H9 (cell line): ENCODE measurements at regions not wholly inside any gene's neighbourhood (a gene's known extent, or its start where the extent isn't known, plus 50 kb on each side); places are given as distances from the start of the nearest gene placed in this dataset.

Experiments
- DNase-seq: peaks from one replicate; pipeline ENCODE4 v3.0.0-alpha.2; 2017
- H2AFZ ChIP-seq: one replicate; pipeline ENCODE4 v1.6.1; 2013; ENCODE audit warnings: mild to moderate bottlenecking, low read length, control low read depth, moderate library complexity
- H2AK5ac ChIP-seq: 2 replicates; pipeline ENCODE4 v1.6.1; 2013; ENCODE audit warnings: low read length, control low read depth, mixed read lengths; ENCODE audit not compliant: insufficient read length
- H2BK120ac ChIP-seq: one replicate; pipeline ENCODE4 v1.6.1; 2013; ENCODE audit warnings: low read depth, mild to moderate bottlenecking, low read length, control low read depth, inconsistent platforms; ENCODE audit not compliant: poor library complexity, severe bottlenecking
- H2BK12ac ChIP-seq: 2 replicates; pipeline ENCODE4 v1.6.1; 2013; ENCODE audit warnings: low read length, control low read depth, mixed read lengths, low read depth; ENCODE audit not compliant: insufficient read length
- H2BK15ac ChIP-seq: 2 replicates; pipeline ENCODE4 v1.6.1; 2013; ENCODE audit warnings: low read depth, low read length, control low read depth
- H2BK20ac ChIP-seq: one replicate; pipeline ENCODE4 v1.6.1; 2013; ENCODE audit warnings: low read depth, mild to moderate bottlenecking, low read length, control low read depth, inconsistent platforms; ENCODE audit not compliant: poor library complexity, severe bottlenecking
- H2BK5ac ChIP-seq: 2 replicates; pipeline ENCODE4 v1.6.1; 2013; ENCODE audit warnings: low read length, control low read depth, mixed read lengths; ENCODE audit not compliant: insufficient read length
- H3K14ac ChIP-seq: 2 replicates; pipeline ENCODE4 v1.6.1; 2013; ENCODE audit warnings: low read length, control low read depth; ENCODE audit not compliant: insufficient read depth
- H3K18ac ChIP-seq: 2 replicates; pipeline ENCODE4 v1.6.1; 2013; ENCODE audit warnings: low read depth, mild to moderate bottlenecking, mixed read lengths, low read length, control low read depth; ENCODE audit not compliant: insufficient read length
- H3K23ac ChIP-seq: 2 replicates; pipeline ENCODE4 v1.6.1; 2013; ENCODE audit warnings: low read length, control low read depth, mixed read lengths, low read depth; ENCODE audit not compliant: insufficient read length
- H3K23me2 ChIP-seq: 2 replicates; pipeline ENCODE4 v1.6.1; 2013; ENCODE audit warnings: low read depth, mild to moderate bottlenecking, mixed read lengths, low read length, control low read depth; ENCODE audit not compliant: insufficient read length, poor library complexity, severe bottlenecking
- H3K27ac ChIP-seq: 2 replicates; pipeline ENCODE4 v1.5.1; 2013; ENCODE audit warnings: low read length, control low read depth, mixed read lengths, low read depth; ENCODE audit not compliant: insufficient read length
- H3K27me3 ChIP-seq: 2 replicates; pipeline ENCODE4 v1.6.1; 2013; ENCODE audit warnings: low read length, control low read depth, inconsistent platforms; ENCODE audit not compliant: insufficient read depth
- H3K4ac ChIP-seq: 2 replicates; pipeline ENCODE4 v1.6.1; 2013; ENCODE audit warnings: low read depth, mild to moderate bottlenecking, control low read depth, inconsistent platforms, low read length, moderate library complexity
- H3K4me1 ChIP-seq: 2 replicates; pipeline ENCODE4 v1.6.1; 2013; ENCODE audit warnings: low read length, control low read depth, inconsistent platforms; ENCODE audit not compliant: insufficient read depth
- H3K4me2 ChIP-seq: 2 replicates; pipeline ENCODE4 v1.6.1; 2013; ENCODE audit warnings: low read length, control low read depth, mixed read lengths; ENCODE audit not compliant: insufficient read length, insufficient read depth
- H3K56ac ChIP-seq: 2 replicates; pipeline ENCODE4 v1.6.1; 2013; ENCODE audit warnings: low read depth, mild to moderate bottlenecking, mixed read lengths, low read length, control low read depth; ENCODE audit not compliant: insufficient read length
- H3K79me1 ChIP-seq: 2 replicates; pipeline ENCODE4 v1.6.1; 2013; ENCODE audit warnings: low read depth, mild to moderate bottlenecking, moderate library complexity, low read length, control low read depth, inconsistent platforms; ENCODE audit not compliant: insufficient read depth, poor library complexity, severe bottlenecking
- H3K79me2 ChIP-seq: 2 replicates; pipeline ENCODE4 v1.6.1; 2013; ENCODE audit warnings: low read length, control low read depth, inconsistent platforms; ENCODE audit not compliant: insufficient read depth
- H3K9ac ChIP-seq: 2 replicates; pipeline ENCODE4 v1.6.1; 2013; ENCODE audit warnings: low read length, control low read depth, mixed read lengths; ENCODE audit not compliant: insufficient read length; ENCODE audit errors: extremely low read depth
- H3K9me3 ChIP-seq: one replicate; pipeline ENCODE4 v1.6.1; 2013; ENCODE audit warnings: low read depth, low read length, inconsistent platforms; ENCODE audit not compliant: control insufficient read depth
- H3T11ph ChIP-seq: one replicate; pipeline ENCODE4 v1.6.1; 2013; ENCODE audit warnings: mild to moderate bottlenecking, low read length, control low read depth, inconsistent platforms
- H4K20me1 ChIP-seq: one replicate; pipeline ENCODE4 v1.6.1; 2013; ENCODE audit not compliant: control insufficient read depth, insufficient read length, insufficient read depth
- H4K5ac ChIP-seq: 2 replicates; pipeline ENCODE4 v1.6.1; 2013; ENCODE audit warnings: low read depth, mild to moderate bottlenecking, mixed read lengths, low read length, control low read depth; ENCODE audit not compliant: insufficient read length
- H4K8ac ChIP-seq: replicated peaks from 2 replicates; pipeline ENCODE4 v1.6.1; 2013; ENCODE audit warnings: low read length, control low read depth, mixed read lengths, low read depth; ENCODE audit not compliant: insufficient read length
- H4K91ac ChIP-seq: 2 replicates; pipeline ENCODE4 v1.6.1; 2013; ENCODE audit warnings: low read depth, mild to moderate bottlenecking, moderate library complexity, mixed read lengths, low read length, control low read depth; ENCODE audit not compliant: insufficient read length
- H3K27ac Mint-ChIP-seq, 3 experiments: 2 replicates in 2 of 3; 3 replicates in 1 of 3; pipeline ENCODE4 v1.8.0; 2020 to 2021; ENCODE audit warnings: mixed read lengths in 3 of 3, mild to moderate bottlenecking in 1 of 3, moderate library complexity in 1 of 3
- H3K27me3 Mint-ChIP-seq: 2 replicates; pipeline ENCODE4 v1.8.0; 2021; ENCODE audit warnings: low read depth, mild to moderate bottlenecking, moderate library complexity, mixed read lengths
- H3K36me3 Mint-ChIP-seq, 3 experiments: 2 replicates in 2 of 3; 3 replicates in 1 of 3; pipeline ENCODE4 v1.8.0; 2020 to 2021; ENCODE audit warnings: low read depth in 3 of 3, mixed read lengths in 3 of 3; ENCODE audit not compliant: insufficient read depth in 1 of 3
- H3K4me1 Mint-ChIP-seq, 2 experiments: 2 replicates each; pipeline ENCODE4 v1.8.0; 2020; ENCODE audit warnings: mixed read lengths in 2 of 2
- H3K4me3 Mint-ChIP-seq, 2 experiments: 2 replicates in 1 of 2; 3 replicates in 1 of 2; pipeline ENCODE4 v1.8.0; 2020 to 2021; ENCODE audit warnings: mild to moderate bottlenecking in 2 of 2, mixed read lengths in 2 of 2, moderate library complexity in 1 of 2
- H3K9me3 Mint-ChIP-seq, 2 experiments: 2 replicates in 1 of 2; 3 replicates in 1 of 2; pipeline ENCODE4 v1.8.0; 2020; ENCODE audit warnings: mild to moderate bottlenecking in 2 of 2, mixed read lengths in 2 of 2, moderate library complexity in 1 of 2
- TF ChIP-seq, protein P1 (sequence below): fragments of 200-600 bp; sonication (generic); conservative IDR thresholded peaks from 3 replicates; pipeline ENCODE4 v1.8.0; 2021; ENCODE audit warnings: antibody characterized with exemption, mild to moderate bottlenecking

DNA sequence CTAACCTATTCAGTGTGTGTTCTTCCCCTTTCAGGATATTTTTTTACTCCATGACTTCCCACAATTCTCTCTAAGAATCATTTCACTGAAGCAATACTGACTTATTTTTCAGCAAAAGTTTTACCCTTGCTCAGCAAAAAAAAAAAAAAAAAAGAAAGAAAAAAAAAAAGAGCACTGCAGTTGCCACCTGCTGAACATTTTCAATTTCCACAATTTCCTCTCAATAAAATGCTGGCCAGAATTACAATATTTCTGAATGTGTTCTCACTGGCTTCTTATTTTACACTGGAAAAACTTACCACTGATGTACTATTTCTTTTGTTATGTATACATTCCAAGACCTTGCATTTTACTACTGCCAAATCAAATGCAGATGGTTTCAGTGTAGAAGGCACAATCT, 210.4 kb downstream of the PAPSS1 start:
- Histone ChIP-seq H3K4me1 (peaks cover 5% of the 10 kb centered on the region; the same call in 1 of the 2 replicates), H3K4me2 (no peak overlapping the region), H2BK120ac (no peak overlapping the region), H2BK12ac (no peak overlapping the region), H4K20me1 (no peaks in the 10 kb centered on the region), H3K56ac (no peak overlapping the region), H3K4ac (no peak overlapping the region), H4K5ac (no peak overlapping the region), H2AK5ac (no peak overlapping the region), H3K27ac (no peak overlapping the region), H3K23ac (no peak overlapping the region), H3K79me2 (no peaks in the 10 kb centered on the region), H3K18ac (no peak overlapping the region), H3K14ac (no peak overlapping the region), H4K91ac (no peak overlapping the region), H4K8ac (no peak overlapping the region), H2BK5ac (no peak overlapping the region), H3K23me2 (no peaks in the 10 kb centered on the region), H2AFZ (no peak overlapping the region), H3K27me3 (no peaks in the 10 kb centered on the region), H2BK20ac (no peak overlapping the region), H2BK15ac (no peak overlapping the region), H3K9ac (no peak overlapping the region), H3T11ph (no peak overlapping the region), H3K79me1 (no peaks in the 10 kb centered on the region), H3K9me3 (no peaks in the 10 kb centered on the region)
- Mint-ChIP-seq H3K4me3 (no peak overlapping the region), H3K27me3 (no peaks in the 10 kb centered on the region), H3K4me1 (peaks cover 17 to 18% of the 10 kb centered on the region in 2 experiments), H3K36me3 (peaks cover under 1 to 9% (median under 1%) of the 10 kb centered on the region in 3 experiments; a peak in 4 of 7 replicates), H3K27ac (peak overlapping the region in 1 of 3 experiments; percentile 87; a peak in 1 of 7 replicates), H3K9me3 (peaks cover 1 to 3% of the 10 kb centered on the region in 2 experiments)
- DNase-seq = no peak
- TF ChIP-seq, protein P1, sequence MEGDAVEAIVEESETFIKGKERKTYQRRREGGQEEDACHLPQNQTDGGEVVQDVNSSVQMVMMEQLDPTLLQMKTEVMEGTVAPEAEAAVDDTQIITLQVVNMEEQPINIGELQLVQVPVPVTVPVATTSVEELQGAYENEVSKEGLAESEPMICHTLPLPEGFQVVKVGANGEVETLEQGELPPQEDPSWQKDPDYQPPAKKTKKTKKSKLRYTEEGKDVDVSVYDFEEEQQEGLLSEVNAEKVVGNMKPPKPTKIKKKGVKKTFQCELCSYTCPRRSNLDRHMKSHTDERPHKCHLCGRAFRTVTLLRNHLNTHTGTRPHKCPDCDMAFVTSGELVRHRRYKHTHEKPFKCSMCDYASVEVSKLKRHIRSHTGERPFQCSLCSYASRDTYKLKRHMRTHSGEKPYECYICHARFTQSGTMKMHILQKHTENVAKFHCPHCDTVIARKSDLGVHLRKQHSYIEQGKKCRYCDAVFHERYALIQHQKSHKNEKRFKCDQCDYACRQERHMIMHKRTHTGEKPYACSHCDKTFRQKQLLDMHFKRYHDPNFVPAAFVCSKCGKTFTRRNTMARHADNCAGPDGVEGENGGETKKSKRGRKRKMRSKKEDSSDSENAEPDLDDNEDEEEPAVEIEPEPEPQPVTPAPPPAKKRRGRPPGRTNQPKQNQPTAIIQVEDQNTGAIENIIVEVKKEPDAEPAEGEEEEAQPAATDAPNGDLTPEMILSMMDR = no peak
